CD4-positive, alpha-beta T cell (primary cell): ENCODE measurements at regions not wholly inside any gene's neighbourhood (a gene's known extent, or its start where the extent isn't known, plus 50 kb on each side); places are given as distances from the start of the nearest gene placed in this dataset.
"Not testable (repeated sequence)": the region's sequence is repeated elsewhere in the genome, so short reads cannot be mapped to it uniquely, and the experiment has no call there.

Source experiments
- ATAC-seq: fragments of 200-7000 bp; cut with Tn5 transposase; one replicate; pipeline ENCODE4 v1.10.0; 2022; ENCODE audit warnings: mild to moderate bottlenecking; ENCODE audit not compliant: poor library complexity
- CTCF ChIA-PET: fragments of 350-600 bp; sonication (Branson Sonifier 250); formaldehyde crosslinking; loops from one replicate; lab custom pipeline; 2021; ENCODE audit warnings: antibody characterized with exemption, inconsistent platforms; lab: Charles Lee
- POLR2A ChIA-PET: fragments of 350-600 bp; sonication (Branson Sonifier 250); formaldehyde crosslinking; loops from one replicate; lab custom pipeline; 2021; ENCODE audit warnings: antibody characterized with exemption, inconsistent platforms; lab: Charles Lee
- DNase-seq, 14 experiments: peaks; one replicate each; pipeline ENCODE4 v3.0.0-alpha.2; 2013 to 2020; ENCODE audit warnings: mixed read lengths in 2 of 14
- H3K27ac ChIP-seq, 2 donors: one replicate each; pipeline versions ENCODE4 v1.5.1 to v1.7.0; 2013; ENCODE audit warnings: low read length in 2 of 2, low read depth in 1 of 2, mild to moderate bottlenecking in 1 of 2
- H3K27me3 ChIP-seq, 2 experiments: 1 replicate in 1 of 2; 2 replicates in 1 of 2; pipeline versions ENCODE4 v1.6.1 to v1.7.0; 2013; ENCODE audit warnings: low read length in 2 of 2, control low read depth in 1 of 2, mild to moderate bottlenecking in 1 of 2, moderate library complexity in 1 of 2; ENCODE audit not compliant: insufficient read depth in 2 of 2, control insufficient read depth in 1 of 2
- H3K36me3 ChIP-seq: one replicate; pipeline ENCODE4 v1.6.1; 2013; ENCODE audit warnings: low read length, control low read depth; ENCODE audit not compliant: insufficient read depth
- H3K4me1 ChIP-seq: one replicate; pipeline ENCODE4 v1.6.1; 2013; ENCODE audit warnings: low read length, control low read depth; ENCODE audit not compliant: insufficient read depth
- H3K4me3 ChIP-seq: one replicate; pipeline ENCODE4 v1.5.1; 2013; ENCODE audit warnings: mild to moderate bottlenecking, low read length, moderate library complexity
- H3K9me3 ChIP-seq, 2 experiments: 1 replicate in 1 of 2; 2 replicates in 1 of 2; pipeline versions ENCODE4 v1.6.1 to v1.7.0; 2013; ENCODE audit warnings: low read length in 2 of 2, mild to moderate bottlenecking in 2 of 2, control low read depth in 1 of 2, moderate library complexity in 1 of 2; ENCODE audit not compliant: control insufficient read depth in 1 of 2, insufficient read depth in 1 of 2
- H3K27ac Mint-ChIP-seq: one replicate; pipeline ENCODE4 v1.8.0; 2020; ENCODE audit warnings: mixed read lengths
- H3K27me3 Mint-ChIP-seq: one replicate; pipeline ENCODE4 v1.8.0; 2021; ENCODE audit warnings: mixed read lengths
- H3K36me3 Mint-ChIP-seq: one replicate; pipeline ENCODE4 v1.8.0; 2021; ENCODE audit warnings: low read depth, mixed read lengths
- H3K4me1 Mint-ChIP-seq: one replicate; pipeline ENCODE4 v1.8.0; 2021; ENCODE audit warnings: low read depth, mixed read lengths
- H3K4me3 Mint-ChIP-seq: one replicate; pipeline ENCODE4 v1.8.0; 2020; ENCODE audit warnings: mild to moderate bottlenecking, mixed read lengths
- H3K9me3 Mint-ChIP-seq: one replicate; pipeline ENCODE4 v1.8.0; 2020; ENCODE audit warnings: mixed read lengths
- intact Hi-C, 2 experiments: fragments of 100-400 bp; cut with DNase I in 1 of 2; cut with micrococcal nuclease in 1 of 2; formaldehyde crosslinking; loops; one replicate each; pipeline versions ENCODE4 v1.15.1 to v1.9.0; 2023 to 2025; cut with DNase I, micrococcal nuclease
- TF ChIP-seq, protein P1 (sequence below): fragments of 200-600 bp; IDR thresholded peaks from one replicate; pipeline ENCODE4 v1.8.0; 2022; ENCODE audit warnings: antibody characterized with exemption, mild to moderate bottlenecking

GRCh38 chr4:44522761-44523445, 74.3 kb upstream of the KCTD8 start:
- DNase-seq (no peak), ATAC-seq (no peak)
- intact Hi-C loops: no loop called here
- Histone ChIP-seq H3K27ac (no peak overlapping the region), H3K4me1 (no peaks in the 10 kb centered on the region), H3K36me3 (no peaks in the 10 kb centered on the region), H3K4me3 (no peak overlapping the region), H3K27me3 (no peaks in the 10 kb centered on the region), H3K9me3 (peaks cover 0 to 2% of the 10 kb centered on the region in 2 experiments)
- POLR2A ChIA-PET: no interaction called here
- Mint-ChIP-seq H3K27me3 (no peaks in the 10 kb centered on the region), H3K4me1 (no peaks in the 10 kb centered on the region), H3K27ac (no peak overlapping the region), H3K9me3 (peaks cover 7% of the 10 kb centered on the region), H3K4me3 (no peak overlapping the region), H3K36me3 (no peaks in the 10 kb centered on the region)
- CTCF ChIA-PET: no interaction called here
- TF ChIP-seq, protein P1, sequence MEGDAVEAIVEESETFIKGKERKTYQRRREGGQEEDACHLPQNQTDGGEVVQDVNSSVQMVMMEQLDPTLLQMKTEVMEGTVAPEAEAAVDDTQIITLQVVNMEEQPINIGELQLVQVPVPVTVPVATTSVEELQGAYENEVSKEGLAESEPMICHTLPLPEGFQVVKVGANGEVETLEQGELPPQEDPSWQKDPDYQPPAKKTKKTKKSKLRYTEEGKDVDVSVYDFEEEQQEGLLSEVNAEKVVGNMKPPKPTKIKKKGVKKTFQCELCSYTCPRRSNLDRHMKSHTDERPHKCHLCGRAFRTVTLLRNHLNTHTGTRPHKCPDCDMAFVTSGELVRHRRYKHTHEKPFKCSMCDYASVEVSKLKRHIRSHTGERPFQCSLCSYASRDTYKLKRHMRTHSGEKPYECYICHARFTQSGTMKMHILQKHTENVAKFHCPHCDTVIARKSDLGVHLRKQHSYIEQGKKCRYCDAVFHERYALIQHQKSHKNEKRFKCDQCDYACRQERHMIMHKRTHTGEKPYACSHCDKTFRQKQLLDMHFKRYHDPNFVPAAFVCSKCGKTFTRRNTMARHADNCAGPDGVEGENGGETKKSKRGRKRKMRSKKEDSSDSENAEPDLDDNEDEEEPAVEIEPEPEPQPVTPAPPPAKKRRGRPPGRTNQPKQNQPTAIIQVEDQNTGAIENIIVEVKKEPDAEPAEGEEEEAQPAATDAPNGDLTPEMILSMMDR: no peak

DNA sequence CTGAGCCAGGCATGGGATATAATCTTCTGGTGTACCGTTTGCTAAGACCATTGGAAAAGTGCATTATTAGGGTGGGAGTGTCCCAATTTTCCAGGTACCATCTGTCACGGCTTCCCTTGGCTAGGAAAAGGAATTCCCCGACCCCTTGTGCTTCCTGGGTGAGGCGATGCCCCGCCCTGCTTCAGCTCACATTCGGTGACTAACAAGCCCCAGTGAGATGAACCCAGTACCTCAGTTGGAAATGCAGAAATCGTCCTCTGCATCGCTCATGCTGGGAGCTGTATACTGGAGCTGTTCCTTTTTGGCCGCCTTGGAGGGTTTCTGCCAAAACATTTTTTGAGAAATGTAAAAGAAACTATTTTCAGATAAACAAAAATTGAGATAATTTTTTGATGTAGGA, 53.6 kb upstream of the KCTD8 start:
- H3K27ac ChIP-seq, H3K27me3 ChIP-seq, H3K9me3 ChIP-seq, DNase-seq, H3K9me3 Mint-ChIP-seq, H3K36me3 ChIP-seq, H3K4me1 ChIP-seq, H3K4me3 Mint-ChIP-seq, CTCF ChIA-PET, H3K4me1 Mint-ChIP-seq, H3K36me3 Mint-ChIP-seq, H3K4me3 ChIP-seq, intact Hi-C loops, H3K27me3 Mint-ChIP-seq, POLR2A ChIA-PET, ATAC-seq, H3K27ac Mint-ChIP-seq: not testable (repeated sequence)
